ENCODE measurements at regions not wholly inside any gene's neighbourhood (a gene's known extent, or its start where the extent isn't known, plus 50 kb on each side); places are given as distances from the start of the nearest gene placed in this dataset.

DNA sequence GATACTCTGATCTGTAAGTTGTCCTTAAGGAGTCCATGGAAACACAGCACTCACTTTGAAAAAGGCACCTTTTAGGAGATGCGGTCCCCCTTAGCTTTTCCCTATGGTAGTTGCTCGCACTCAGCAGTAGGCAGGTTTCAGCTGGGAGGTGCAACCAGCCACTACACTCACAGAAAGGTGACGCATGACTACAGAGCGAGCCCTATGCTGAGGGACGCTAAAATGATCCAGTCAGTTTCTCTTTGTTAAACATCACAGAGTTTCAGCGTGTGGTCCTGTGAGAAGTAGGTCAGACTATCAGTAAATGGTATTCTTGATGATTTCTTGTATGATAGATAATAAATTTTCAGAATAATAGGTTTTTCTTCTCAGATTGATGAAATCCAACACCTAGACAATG, 362.7 kb upstream of the MIR17HG start:
- no peak overlapping the region for H3K4me2 ChIP-seq (ENCODE audit: low read depth, low read length, poor library complexity, severe bottlenecking)
- no peak overlapping the region for H3K9ac ChIP-seq (ENCODE audit: low read length)
- no peaks in the 10 kb centered on the region for H3K9me2 ChIP-seq (replicated peaks; ENCODE audit: insufficient read depth, low read length)
- no peak overlapping the region for H2AFZ ChIP-seq (ENCODE audit: low read depth, low read length, severe bottlenecking)
- no peaks in the 10 kb centered on the region for H4K20me1 ChIP-seq (ENCODE audit: low read depth, low read length)
- H3K9me3 ChIP-seq (ENCODE audit: insufficient read depth, low read length): no peaks in the 10 kb centered on the region
- no peaks in the 10 kb centered on the region for H3K27me3 ChIP-seq (ENCODE audit: low read length)
- H3F3A ChIP-seq (ENCODE audit: insufficient read depth): no peaks in the 10 kb centered on the region
- H3K4me3 ChIP-seq (ENCODE audit: insufficient read depth, low read length, poor library complexity, severe bottlenecking): no peak overlapping the region
- H3K36me3 ChIP-seq (ENCODE audit: low read length): no peaks in the 10 kb centered on the region
- H3K27ac ChIP-seq (ENCODE audit: low read depth, low read length): no peak overlapping the region
- TF ChIP-seq CTCF (IDR thresholded peaks at IDR 0.05; ENCODE audit: insufficient read depth, low read length, poor library complexity, severe bottlenecking) (no peak), EZH2phosphoT487 (conservative IDR thresholded peaks at IDR 0.05; ENCODE audit: low read length) (no peak)
- no peaks in the 10 kb centered on the region for H3K79me2 ChIP-seq (ENCODE audit: insufficient read depth, low read length)

DNA sequence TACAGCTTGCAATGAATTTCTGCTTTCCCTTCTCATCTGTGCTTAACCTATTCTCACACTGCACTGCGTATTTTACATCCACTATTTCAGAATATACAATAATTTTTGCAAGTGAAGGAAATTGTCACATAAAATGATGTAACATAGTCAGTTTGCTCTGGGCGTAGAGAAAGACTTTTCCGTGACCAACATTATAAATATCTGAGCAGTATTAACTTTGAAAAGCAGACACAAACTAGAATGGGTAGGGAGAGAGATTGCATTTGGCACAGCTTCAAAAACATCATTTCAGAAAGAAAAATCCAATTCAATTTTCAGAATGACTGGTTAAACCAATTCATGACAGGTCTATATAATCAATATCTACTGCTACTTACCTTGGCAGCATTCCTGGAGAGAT, 352.5 kb upstream of the MIR17HG start:
- H3K27ac ChIP-seq (ENCODE audit: low read depth, low read length): no peak overlapping the region
- H3K9me2 ChIP-seq (replicated peaks; ENCODE audit: insufficient read depth, low read length): no peaks in the 10 kb centered on the region
- H3K79me2 ChIP-seq (ENCODE audit: insufficient read depth, low read length): no peaks in the 10 kb centered on the region
- no peak overlapping the region for H2AFZ ChIP-seq (ENCODE audit: low read depth, low read length, severe bottlenecking)
- TF ChIP-seq EZH2phosphoT487 (conservative IDR thresholded peaks at IDR 0.05; ENCODE audit: low read length): no peak
- no peak for TF ChIP-seq CTCF (IDR thresholded peaks at IDR 0.05; ENCODE audit: insufficient read depth, low read length, poor library complexity, severe bottlenecking)
- H3K9me3 ChIP-seq (ENCODE audit: insufficient read depth, low read length): no peaks in the 10 kb centered on the region
- H3K36me3 ChIP-seq (ENCODE audit: low read length): no peaks in the 10 kb centered on the region
- no peaks in the 10 kb centered on the region for H3K27me3 ChIP-seq (ENCODE audit: low read length)
- no peaks in the 10 kb centered on the region for H3F3A ChIP-seq (ENCODE audit: insufficient read depth)
- H3K9ac ChIP-seq (ENCODE audit: low read length): no peak overlapping the region
- H3K4me3 ChIP-seq (ENCODE audit: insufficient read depth, low read length, poor library complexity, severe bottlenecking): no peak overlapping the region
- no peak overlapping the region for H3K4me2 ChIP-seq (ENCODE audit: low read depth, low read length, poor library complexity, severe bottlenecking)
- H4K20me1 ChIP-seq (ENCODE audit: low read depth, low read length): no peaks in the 10 kb centered on the region

GRCh38 chr13:90995614-90996013, 351.9 kb upstream of the MIR17HG start:
- Histone ChIP-seq H4K20me1 (ENCODE audit: low read depth, low read length) (no peaks in the 10 kb centered on the region), H3K9me3 (ENCODE audit: insufficient read depth, low read length) (no peaks in the 10 kb centered on the region), H3K4me3 (ENCODE audit: insufficient read depth, low read length, poor library complexity, severe bottlenecking) (no peak overlapping the region), H3K36me3 (ENCODE audit: low read length) (no peaks in the 10 kb centered on the region), H3K4me2 (ENCODE audit: low read depth, low read length, poor library complexity, severe bottlenecking) (no peak overlapping the region), H3K27me3 (ENCODE audit: low read length) (no peaks in the 10 kb centered on the region), H3F3A (ENCODE audit: insufficient read depth) (no peaks in the 10 kb centered on the region), H3K79me2 (ENCODE audit: insufficient read depth, low read length) (no peaks in the 10 kb centered on the region), H3K27ac (ENCODE audit: low read depth, low read length) (no peak overlapping the region), H3K9me2 (replicated peaks; ENCODE audit: insufficient read depth, low read length) (no peaks in the 10 kb centered on the region), H2AFZ (ENCODE audit: low read depth, low read length, severe bottlenecking) (no peak overlapping the region), H3K9ac (ENCODE audit: low read length) (no peak overlapping the region)
- no peak for TF ChIP-seq EZH2phosphoT487 (conservative IDR thresholded peaks at IDR 0.05; ENCODE audit: low read length)
- TF ChIP-seq CTCF (IDR thresholded peaks at IDR 0.05; ENCODE audit: insufficient read depth, low read length, poor library complexity, severe bottlenecking): no peak

- no peak overlapping the region for H3K4me3 ChIP-seq (ENCODE audit: insufficient read depth, low read length, poor library complexity, severe bottlenecking)
- H3K9me3 ChIP-seq (ENCODE audit: insufficient read depth, low read length): no peaks in the 10 kb centered on the region
- H3K9ac ChIP-seq (ENCODE audit: low read length): no peak overlapping the region
- TF ChIP-seq EZH2phosphoT487 (conservative IDR thresholded peaks at IDR 0.05; ENCODE audit: low read length) (no peak), CTCF (IDR thresholded peaks at IDR 0.05; ENCODE audit: insufficient read depth, low read length, poor library complexity, severe bottlenecking) (no peak)
- no peaks in the 10 kb centered on the region for H3K79me2 ChIP-seq (ENCODE audit: insufficient read depth, low read length)
- H3K9me2 ChIP-seq (replicated peaks; ENCODE audit: insufficient read depth, low read length): no peaks in the 10 kb centered on the region
- H3K36me3 ChIP-seq (ENCODE audit: low read length): no peaks in the 10 kb centered on the region
- H4K20me1 ChIP-seq (ENCODE audit: low read depth, low read length): no peaks in the 10 kb centered on the region
- no peak overlapping the region for H3K4me2 ChIP-seq (ENCODE audit: low read depth, low read length, poor library complexity, severe bottlenecking)
- no peaks in the 10 kb centered on the region for H3K27me3 ChIP-seq (ENCODE audit: low read length)
- no peak overlapping the region for H2AFZ ChIP-seq (ENCODE audit: low read depth, low read length, severe bottlenecking)
- no peaks in the 10 kb centered on the region for H3F3A ChIP-seq (ENCODE audit: insufficient read depth)
- no peak overlapping the region for H3K27ac ChIP-seq (ENCODE audit: low read depth, low read length)
These were observed 349.5 kb upstream of the MIR17HG start for GRCh38 chr13:90997951-90998350.
